SK-N-MC (cell line): ENCODE measurements at regions not wholly inside any gene's neighbourhood (a gene's known extent, or its start where the extent isn't known, plus 50 kb on each side); places are given as distances from the start of the nearest gene placed in this dataset.

ENCODE experiments used
- EZH2 ChIP-seq: fragments of 200-600 bp; sonication (generic); IDR thresholded peaks from one replicate; pipeline ENCODE4 v1.6.1; 2017; ENCODE audit warnings: antibody characterized with exemption
- POLR2AphosphoS5 ChIP-seq: IDR thresholded peaks from 2 replicates; pipeline ENCODE4 v1.6.1; 2012; ENCODE audit warnings: mild to moderate bottlenecking, low read depth, low read length, borderline replicate concordance

DNA sequence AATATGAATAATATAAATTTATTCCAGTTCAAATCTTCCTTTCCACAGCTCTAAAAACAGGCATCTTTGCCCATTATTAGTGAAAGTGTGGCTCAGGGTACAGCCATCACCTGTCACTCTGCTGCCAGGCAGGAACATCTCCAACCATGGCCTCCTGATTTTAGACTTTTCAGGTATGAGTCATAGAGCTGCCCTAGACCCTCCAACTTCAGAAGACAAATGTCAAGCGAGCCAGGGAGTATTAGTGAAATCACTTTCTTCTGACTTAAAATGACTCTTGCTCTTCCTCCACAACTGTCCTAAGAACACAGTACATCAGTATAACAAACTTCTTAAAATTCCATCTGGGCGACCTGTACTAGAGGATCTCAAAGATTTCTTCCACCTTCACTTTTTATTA is 78.1 kb upstream of the AKAP13 start:
- TF ChIP-seq EZH2 (no peak), POLR2AphosphoS5 (no peak)
